ENCODE measurements at regions not wholly inside any gene's neighbourhood (a gene's known extent, or its start where the extent isn't known, plus 50 kb on each side); places are given as distances from the start of the nearest gene placed in this dataset.

GRCh38 chr10:59595593-59595992, 114.1 kb downstream of the SLC16A9 start:
- DNase-seq, result no peak

GRCh38 chr10:59593768-59594167, 115.9 kb downstream of the SLC16A9 start:
- no peak for DNase-seq

DNA sequence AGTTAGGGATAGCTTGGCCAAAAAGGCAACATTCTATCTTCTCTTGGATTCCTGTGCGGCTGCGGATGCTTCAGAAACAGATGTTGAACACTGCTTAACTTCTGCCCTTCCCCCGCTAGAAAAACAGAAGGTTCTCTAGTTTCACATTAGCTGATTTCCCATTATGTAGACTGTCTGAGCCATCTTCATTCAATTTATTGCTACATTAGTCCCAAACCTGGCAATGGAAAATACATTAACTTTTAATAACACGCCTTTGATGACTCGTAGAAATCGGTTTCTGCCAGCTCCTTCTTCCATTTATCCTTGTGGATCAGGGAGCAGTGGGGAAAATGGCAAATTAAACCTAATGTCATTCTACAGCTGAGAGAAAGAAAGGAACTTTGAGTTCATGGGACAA, 119.9 kb downstream of the SLC16A9 start:
- no peak for DNase-seq

DNA sequence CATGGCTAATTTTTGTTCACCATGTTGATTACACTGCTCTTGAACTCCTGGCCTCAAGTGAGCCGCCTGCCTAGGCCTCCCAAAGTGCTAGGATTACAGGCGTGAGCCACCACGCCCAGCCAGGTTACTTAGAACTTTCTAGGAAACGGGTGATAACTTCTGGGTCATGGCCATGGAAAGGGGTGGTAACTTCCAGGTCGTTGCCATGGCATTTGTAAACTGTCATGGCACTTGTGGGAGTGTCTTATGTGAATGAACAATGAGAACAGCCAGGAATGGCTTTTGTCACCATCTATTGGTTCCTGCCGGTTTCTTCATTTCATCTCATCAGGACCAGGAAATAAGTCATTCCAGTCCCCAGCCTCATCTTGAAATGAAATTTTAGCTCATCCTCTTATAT, 120.9 kb downstream of the SLC16A9 start:
- DNase-seq, result no peak

GRCh38 chr10:59587756-59588140, 121.9 kb downstream of the SLC16A9 start:
- DNase-seq, result no peak

DNA sequence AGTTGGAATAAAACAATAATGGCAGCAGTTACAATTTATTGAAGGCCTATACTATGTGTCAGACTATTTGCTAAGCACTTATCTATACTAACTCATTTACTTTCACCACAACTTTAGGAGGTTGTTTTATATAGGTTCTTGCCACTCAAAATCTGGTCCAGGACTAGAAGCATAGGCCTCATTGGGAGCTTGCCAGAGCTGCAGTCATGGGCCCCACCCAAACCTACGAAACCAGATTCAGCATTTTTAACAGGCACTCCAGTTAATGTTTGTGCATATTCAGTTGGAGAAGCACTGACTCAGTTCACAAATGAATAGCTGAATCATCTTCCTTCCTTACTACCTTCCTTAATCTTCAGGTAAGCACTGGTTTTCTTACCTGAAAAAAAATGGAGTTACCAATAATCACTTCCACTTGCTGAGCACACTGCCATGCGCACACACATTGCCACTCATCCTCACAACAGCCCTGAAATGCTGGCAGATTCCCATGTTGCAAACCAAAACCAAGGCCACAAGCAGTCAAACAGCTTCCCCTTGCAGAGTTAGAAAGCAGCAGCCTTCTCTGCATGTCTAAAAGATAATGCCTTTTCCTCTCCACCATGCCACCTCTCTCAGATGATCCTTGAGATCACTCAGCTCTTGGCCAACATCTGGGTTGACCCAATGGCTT, 122.4 kb downstream of the SLC16A9 start:
- no peak for DNase-seq

DNA sequence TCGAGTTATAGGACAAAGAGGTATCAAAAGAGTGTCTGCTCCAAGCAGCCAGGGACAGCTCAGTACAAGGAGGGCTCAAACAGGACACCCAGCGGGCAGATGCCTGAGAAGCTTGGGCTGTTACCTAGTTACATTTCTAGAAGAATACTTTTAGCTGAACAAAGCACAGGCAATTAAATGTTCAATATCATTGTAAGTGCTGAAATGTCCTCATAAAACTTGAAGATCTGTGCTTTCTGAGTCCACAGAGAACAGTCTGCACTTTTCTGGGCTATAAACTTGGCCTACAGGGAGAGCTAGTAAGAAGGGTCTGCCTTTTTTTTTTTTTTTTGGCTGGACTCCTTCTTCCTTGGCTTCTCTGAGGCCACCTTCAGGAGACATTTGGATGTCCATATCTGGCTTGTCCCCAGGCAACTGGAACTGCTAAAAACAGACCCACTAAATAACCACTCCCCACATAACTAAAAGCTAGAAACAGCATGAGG, 123.2 kb downstream of the SLC16A9 start:
- DNase-seq, result no peak

GRCh38 chr10:59585046-59585700, 124.5 kb downstream of the SLC16A9 start:
- DNase-seq, result no peak

DNA sequence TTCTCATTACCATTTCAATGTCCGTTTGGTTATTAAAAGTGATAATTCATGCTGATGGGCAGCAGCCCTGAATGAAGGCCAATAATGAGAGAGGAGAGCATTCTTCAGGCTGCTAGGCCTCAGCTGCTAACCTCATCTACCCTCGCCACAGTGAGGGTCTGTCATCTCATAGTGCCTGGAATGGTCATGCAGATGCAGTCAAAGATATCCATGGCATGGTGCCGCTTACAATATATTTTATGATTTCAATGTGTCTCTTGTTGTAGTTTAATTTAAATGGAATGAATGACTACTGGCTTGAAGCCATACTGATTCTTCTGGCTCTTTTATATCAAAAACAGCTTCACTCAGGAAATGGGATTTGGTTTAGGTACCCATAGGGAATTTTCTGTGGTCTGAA, 126.9 kb downstream of the SLC16A9 start:
- DNase-seq, result no peak

DNA sequence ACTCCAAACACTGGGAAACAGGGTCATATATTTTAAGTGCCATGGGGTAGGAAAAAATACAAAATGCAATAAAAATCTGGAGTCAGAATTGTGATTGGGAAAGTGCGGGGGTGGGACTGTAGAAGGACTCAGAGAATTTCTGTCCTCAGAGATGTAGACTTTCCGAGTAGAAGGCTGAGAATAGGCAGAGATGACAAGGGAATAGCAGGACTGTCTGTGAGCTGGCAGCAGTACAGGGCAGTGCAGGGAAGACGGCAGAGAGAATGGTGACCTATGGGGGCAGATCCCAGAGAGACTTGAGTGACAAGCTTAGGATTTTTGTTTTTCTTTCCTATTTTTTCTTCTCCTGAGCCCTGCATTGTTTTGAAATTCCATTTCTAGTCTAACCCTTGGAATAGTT, 127.6 kb downstream of the SLC16A9 start:
- DNase-seq, result no peak

- DNase-seq, result no peak
Measured at GRCh38 chr10:59580026-59580863, 129.4 kb downstream of the SLC16A9 start.

DNA sequence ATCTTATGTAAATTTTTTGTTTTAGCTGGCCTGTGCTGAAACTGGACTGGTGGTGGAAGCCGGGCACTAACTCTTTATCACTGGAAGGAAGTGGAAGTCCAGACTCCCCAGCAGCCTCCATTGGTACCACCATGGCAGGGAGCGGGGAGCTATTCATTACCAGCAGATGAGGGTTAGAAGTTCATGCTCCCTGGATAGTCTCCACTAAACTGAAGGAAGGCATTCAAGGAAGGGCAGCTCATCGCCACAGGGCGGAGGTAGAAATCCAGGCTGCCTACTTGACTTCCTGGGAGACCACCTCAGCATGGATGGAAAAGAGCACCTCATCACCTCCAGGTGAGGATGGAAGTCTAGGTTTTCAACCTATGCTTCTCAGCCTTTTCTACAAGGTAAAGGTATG, 130.9 kb downstream of the SLC16A9 start:
- DNase-seq, result no peak

DNA sequence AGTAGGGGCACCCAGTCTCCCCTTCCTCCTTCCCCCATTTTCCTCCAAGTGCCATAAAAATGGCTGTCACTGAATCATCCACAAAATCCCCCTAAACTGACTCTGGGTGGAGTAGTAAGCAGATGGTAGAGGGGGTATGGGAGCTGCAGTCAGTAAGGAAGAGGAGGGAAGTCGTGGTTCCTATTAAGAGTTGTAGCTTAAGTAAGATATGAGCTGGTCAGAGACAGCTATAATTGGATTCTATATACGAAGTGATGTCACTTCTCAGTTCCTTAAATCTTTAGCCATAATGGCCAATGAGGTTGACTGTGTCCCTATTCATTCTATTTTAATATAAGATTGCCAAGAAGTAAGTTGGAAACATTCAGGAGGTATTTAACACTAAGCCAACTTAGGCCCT, 131.7 kb downstream of the SLC16A9 start:
- peak; percentile 38 for DNase-seq

GRCh38 chr10:59575269-59575668, 134.4 kb downstream of the SLC16A9 start:
- DNase-seq, result no peak

GRCh38 chr10:59563531-59563930, 146.1 kb downstream of the SLC16A9 start:
- DNase-seq, result no peak

DNA sequence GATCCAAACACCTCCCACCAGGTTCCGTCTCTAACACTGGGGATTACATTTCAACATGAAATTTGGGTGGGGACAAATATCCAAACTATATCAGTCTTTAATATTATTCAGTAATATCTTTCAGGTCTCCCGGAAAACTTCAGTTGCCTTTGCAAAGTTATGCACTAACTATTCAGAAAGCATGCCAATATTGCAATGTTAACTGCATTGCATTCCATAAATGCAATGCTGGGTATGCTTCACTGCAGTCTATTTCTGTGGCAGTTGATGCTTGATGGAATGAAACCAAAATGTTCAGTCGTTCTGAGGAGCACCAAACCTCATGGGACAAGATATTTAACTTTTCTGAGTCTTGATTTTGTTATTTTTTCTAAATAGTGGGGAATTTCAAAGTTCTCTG, 147.5 kb downstream of the SLC16A9 start:
- DNase-seq, result no peak

GRCh38 chr10:59561477-59562121, 148.1 kb downstream of the SLC16A9 start:
- DNase-seq, result no peak

DNA sequence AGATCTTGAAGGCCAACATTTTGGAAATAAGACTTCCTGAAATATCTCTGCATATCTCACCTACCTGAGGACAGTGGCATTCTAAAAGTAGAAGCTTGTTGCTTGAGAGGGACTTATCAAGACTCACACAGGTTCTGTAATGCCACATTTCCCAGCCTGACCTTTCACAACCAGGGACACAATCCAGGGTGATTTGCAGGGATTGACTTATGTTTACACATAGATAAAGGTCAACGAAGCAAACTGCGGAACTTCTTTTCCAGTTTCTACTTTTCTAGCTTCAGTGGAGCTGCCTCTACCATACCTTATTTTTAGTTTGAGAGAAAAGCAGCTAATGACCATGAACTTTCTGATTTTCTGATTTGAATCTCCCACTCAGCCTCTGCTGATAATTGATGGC, 148.7 kb downstream of the SLC16A9 start:
- no peak for DNase-seq

- no peak for DNase-seq
Measured at GRCh38 chr10:59560161-59560560, 149.5 kb downstream of the SLC16A9 start.

DNA sequence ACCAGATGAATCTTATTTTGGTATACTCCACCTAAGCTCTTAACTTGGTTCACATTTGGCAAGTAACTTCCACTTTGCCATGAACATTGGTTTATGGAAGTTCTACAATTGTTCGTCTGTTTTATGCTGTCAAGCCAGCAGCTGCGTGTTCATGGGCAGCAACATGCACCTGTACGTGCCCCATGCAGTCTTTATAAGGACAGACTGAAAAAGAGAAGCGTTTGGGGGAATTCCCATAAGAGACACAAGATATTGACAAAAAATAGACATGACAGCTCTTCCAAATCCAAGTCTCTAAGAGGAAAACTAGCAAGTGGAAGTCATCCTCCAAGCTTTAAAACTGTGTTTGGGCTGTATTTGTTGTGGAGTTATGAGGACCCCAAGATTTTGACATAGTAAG, 151.6 kb downstream of the SLC16A9 start:
- no peak for DNase-seq

- DNase-seq, result no peak
Measured at GRCh38 chr10:59557642-59558041, 152.0 kb downstream of the SLC16A9 start.

GRCh38 chr10:59557052-59557451, 152.6 kb downstream of the SLC16A9 start:
- no peak for DNase-seq

GRCh38 chr10:59553162-59553900, 156.3 kb downstream of the SLC16A9 start:
- DNase-seq, result no peak
